CD4-positive, alpha-beta T cell treated with Interleukin-6 at 100 ng/mL for 8 hours (primary cell): ENCODE measurements at regions not wholly inside any gene's neighbourhood (a gene's known extent, or its start where the extent isn't known, plus 50 kb on each side); places are given as distances from the start of the nearest gene placed in this dataset.
"Not testable (repeated sequence)": the region's sequence is repeated elsewhere in the genome, so short reads cannot be mapped to it uniquely, and the experiment has no call there.

ENCODE experiments used
- DNase-seq: peaks from one replicate; pipeline ENCODE4 v3.0.0-alpha.2; 2020; ENCODE audit warnings: mixed read lengths, low spot score

DNA sequence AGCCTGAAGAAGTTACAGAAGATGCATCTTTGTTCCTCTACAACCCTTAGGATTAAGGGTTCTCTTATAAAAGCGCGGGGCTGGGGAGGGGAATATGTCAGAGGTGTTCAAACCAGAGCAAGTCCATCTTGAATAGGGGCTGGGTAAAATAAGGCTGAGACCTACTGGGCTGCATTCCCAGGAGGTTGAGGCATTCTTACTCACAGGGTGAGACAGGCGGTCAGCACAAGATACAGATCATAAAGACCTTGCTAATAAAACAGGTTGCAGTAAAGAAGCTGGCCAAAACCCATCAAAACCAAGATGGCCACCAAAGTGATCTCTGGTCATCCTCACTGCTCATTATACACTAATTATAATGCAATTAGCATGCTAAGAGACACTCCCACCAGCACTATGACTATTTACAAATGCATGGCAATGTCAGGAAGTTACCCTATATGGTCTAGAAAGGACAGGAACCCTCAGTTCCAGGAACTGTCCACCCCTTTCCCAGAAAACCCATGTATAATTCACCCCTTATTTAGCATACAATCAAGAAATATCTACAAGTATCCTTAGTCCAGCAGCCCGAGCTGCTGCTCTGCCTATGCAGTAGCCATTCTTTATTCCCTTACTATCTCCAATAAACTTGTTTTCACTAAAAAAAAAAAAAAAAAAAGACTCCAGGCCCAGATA is 108.1 kb upstream of the FOXN3 start:
- DNase-seq, result no peak

DNA sequence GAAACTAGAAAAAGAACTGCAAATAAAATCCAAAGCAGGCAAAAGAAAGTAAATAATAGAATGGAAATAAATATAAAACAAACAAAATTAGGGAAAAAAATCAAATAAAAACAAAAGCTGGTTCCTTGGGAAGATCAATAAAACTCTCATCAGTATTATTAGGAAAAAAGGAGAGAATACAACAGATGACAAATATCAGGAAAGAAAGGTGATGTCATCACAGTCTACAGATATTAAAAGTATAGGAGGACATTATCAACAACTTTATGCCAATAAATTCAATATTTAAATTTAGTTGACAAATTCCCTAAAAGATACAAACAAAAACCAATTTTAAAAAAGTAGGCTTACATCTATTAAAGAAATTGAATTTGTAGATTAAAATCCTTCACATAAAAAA is 107.4 kb upstream of the FOXN3 start:
- no peak for DNase-seq

DNA sequence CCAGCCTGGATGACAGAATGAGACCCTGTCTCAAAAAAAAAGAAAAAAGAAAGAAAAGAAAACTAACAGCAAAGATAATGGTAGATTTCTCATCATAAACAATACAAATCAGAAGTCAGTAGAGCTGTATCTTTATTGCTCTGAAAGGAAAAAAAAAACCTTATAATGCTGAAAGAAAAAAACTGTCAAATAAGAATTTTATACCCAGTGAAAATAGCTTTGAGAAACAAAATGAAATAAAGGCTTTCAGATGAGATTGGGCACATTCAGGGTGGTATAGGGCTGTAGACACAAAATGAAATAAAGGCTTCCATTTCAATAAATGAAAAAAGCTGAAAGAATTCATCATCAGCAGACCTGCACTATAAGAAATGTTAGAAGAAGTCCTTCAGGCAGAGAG is 105.0 kb upstream of the FOXN3 start:
- no peak for DNase-seq

DNA sequence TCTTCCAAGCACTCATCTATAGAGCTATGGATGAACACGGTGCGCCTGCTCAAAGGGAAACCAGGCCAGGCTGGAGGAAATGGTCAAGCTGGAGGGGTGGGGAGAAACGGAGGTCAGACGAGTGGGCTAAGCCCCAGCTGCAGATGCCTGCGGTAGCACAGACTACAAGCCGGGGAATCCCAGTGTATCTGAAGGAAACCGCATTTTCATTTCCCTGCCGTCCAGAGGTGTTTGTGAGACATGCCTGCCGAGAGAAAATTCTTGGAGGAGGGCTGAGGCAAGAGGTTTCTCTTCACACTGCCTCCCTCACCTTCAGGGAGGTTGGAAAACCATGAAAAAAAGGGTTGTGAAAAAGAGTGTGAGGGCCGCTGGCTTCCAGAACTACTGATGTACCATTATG is 102.0 kb upstream of the FOXN3 start:
- DNase-seq, result no peak

DNA sequence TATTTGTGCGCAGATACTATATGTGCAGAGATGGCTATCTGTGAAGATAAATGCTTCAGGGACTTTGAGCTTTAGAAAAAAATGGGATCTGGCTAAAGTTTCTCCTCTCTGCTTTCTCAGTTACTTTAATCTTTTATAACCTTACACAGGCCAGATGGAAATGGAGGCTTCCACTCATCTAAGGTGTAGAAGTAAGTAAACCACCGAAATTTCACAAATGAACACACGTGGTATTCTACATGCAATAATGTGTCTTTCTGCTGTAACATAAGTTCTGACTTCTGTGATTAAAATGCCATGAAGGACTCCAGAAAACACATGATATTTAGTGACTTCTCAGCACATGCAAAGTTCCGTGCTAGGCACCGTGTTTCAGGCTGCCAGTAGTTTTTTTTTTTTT is 99.1 kb upstream of the FOXN3 start:
- DNase-seq, result no peak

DNA sequence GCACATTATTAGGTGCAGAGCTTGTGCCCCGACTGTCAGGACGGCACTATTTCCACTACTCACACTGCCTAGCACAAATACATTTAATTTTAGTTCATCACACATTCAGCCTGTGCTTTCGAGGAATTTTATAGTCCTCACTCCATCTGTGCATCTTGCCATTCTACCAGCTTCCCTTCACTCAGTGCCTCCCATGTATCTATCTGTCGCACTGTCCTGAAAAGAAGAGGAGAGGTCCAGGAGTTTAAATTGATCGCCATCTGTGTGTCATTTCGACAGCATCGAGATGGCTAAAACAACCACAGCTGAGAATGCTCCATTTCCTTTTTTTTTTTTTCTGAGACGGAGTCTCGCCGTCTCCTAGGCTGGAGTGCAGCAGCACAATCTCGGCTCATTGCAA is 97.6 kb upstream of the FOXN3 start:
- DNase-seq, result no peak

DNA sequence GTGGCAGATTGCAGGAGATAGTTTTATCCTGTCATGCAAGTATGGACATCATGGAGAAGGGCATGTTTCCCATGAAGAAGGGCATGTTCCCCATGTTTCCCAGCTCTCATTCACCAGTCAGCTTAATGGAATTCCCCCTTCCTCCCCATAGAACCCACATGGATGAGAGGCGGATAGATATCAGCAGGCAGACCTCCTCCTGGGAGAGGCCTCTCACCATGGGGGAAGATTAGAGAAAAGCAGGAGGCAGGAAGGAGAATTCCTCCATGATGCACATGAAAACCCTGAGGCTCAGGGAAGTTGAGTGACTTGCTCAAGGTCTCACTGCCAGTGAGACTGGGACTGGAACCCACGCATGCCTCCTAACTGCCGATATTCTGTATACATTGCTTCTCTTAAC is 92.9 kb upstream of the FOXN3 start:
- DNase-seq, result no peak

DNA sequence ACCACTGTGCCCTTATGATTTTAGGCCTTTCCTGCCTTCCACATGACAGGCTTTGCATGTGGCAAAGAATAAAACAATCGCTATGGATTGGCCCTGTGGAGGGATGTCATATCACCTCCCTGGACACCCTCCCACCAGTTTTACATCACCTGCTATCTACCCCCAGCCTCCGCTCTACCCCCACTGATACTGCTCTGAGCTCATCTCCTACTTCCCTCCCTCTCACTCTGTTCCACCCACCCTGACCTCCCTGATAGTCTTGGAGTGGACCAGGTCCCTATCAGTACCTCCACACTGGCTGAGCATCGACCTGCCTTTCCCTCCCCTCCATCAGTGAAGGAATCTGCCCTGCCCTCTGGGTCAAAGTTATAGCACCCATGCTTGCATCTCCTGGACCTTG is 91.8 kb upstream of the FOXN3 start:
- DNase-seq, result no peak

DNA sequence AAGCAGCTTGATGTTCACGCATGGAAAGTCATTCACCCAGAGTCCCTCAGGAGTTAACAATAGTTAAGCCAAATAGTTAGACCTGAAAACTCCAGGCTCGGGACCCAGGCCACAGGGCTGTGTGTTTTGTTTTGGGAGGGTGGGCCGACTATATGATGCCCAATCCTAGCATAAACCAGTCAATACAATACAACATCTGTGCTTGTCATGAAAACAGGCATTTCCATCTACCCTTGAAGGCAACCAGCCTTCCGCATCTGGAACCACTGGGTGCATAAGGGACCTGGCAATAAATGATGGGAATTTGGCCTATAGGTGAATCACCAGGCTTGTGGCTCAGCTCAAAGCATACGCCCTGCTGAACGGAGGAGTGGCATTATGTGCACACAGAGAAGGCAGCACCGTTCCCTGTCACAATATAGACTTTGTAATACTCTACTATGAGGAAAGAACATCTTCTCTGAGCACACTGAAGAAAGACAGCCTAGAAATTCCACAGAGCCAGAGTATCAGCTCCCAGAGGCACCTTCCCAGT is 91.0 kb upstream of the FOXN3 start:
- no peak for DNase-seq

DNA sequence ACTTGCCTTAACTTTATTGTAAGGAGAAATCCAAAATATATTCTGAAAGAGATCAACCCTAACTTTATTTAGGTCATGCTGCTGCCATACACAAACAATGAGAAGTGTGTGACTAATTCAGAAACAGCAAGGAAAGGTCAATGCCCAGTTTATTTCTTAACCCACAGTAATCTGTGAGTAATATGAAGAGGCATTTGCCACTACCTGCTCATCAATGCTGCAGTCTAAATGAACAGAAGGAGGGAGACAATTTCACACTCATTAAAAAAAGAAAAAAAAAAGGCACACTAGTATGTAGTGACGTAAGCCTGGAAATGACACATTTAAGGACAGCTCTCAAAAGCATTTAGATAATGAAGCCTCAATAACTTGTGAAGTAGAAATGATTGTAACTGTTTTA is 90.5 kb upstream of the FOXN3 start:
- no peak for DNase-seq

DNA sequence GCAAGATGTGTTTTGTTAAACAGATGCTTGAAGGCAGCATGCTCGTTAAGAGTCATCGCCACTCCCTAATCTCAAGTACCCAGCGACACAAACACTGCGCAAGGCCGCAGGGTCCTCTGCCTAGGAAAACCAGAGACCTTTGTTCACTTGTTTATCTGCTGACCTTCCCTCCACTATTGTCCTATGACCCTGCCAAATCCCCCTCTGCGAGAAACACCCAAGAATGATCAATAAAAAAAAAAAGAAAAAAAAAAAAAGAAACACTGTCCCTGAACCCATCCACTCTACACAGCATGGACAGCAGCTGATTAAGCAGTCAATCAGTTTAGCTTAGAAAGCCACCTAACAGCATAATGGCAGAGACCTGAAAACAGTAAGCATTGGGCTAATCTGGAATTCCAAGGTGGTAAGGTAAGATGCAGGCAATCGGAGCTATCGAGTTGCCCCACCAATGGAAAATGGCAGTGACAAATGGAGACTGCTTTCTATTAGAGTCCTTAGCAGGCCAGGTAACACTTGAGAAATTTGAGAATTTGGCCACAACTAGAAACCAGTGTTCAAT is 89.9 kb upstream of the FOXN3 start:
- DNase-seq, result not testable (repeated sequence)

DNA sequence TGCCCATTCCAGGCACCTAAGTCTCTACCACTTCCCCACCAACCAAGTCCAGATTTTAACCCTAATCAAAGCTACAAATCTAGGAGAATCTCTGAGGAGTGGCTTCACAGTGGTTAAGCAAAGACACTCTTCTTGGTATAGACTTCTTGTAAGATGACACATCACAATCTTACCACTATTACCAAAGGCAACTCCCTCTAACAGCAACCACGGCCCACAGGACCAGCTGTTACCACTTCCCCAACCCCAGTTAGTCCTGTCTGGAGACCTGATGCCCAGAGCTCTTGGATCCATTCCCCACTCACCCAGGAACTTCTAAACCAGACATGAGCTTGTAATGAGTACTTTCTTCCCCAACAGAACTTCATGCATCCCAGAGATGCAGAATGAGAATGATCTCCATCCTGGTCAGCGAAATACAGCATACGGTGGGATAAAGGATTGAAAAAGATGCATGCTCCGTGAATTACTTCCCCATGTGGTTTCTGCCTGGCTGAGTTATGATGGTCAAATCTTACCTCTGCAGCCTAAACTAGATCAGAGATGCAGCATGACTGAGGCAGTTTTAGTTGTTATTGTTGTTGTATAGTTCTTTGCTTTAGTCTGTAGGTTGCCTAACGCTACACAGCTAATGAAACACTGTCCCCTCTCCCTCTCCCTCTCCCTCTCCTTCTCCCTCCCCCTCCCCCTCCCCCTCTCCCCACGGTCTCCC is 87.7 kb upstream of the FOXN3 start:
- no peak for DNase-seq

DNA sequence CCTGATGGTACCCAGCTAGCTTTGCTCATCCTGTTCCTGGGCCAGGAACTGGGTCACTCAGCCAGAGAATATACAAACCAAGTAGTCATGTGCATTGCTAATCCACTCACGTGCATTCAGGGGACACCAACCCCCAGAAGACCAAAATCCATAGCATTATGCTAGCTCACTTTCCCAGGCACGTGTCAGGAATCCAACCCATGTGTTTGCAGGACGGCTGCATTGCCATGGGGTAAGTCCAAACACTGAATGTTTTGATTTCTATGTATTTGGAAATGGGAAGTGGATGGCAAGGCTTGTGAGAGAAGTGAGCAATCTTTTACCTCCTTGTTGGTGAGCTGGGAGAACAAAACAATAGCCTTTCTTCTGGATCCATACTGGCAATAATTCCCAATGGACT is 87.1 kb upstream of the FOXN3 start:
- DNase-seq, result no peak

DNA sequence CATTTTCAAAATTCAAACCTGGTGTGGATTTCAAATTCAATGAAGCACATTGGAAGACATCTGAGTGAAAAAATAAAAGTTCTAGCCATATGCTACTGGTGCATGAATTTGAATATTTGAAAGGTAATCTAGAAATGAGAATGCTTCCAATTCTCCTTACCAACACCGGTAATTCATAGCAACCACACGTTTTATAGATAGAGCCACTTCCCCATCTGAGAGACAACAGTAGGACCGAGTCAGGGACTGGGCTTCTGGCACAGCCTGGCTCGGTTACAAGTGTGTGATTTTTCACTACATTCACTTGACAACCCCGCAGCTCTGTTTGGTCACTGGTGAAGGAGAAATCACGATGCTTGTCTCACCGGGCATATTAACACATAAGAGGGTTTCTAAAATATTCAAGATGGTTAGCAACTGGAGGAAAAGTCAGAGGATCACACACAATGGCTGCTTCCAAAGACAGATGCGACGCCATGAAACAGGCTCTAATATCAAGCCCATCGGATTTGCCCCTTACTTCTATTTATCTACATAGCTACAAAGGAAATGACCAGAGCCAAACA is 86.5 kb upstream of the FOXN3 start:
- no peak for DNase-seq

DNA sequence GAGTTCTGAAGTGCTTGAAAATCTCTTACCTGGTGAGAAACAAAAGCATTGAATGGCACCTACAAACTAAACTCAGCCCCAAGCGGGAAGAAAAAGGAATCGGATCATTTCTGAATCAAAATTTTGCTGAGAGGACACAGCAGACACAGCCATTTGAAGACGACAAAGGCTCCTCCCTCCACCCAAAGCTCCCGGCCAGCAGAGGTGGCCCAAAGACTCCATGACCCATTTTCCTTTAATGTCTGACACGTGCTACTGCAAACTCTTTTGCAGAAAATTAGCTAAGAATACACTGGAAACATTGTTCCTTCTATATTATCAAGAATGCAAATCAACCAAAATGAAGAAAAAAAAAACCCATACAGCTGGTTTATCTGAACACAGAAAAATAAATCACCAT is 85.9 kb upstream of the FOXN3 start:
- DNase-seq, result no peak

DNA sequence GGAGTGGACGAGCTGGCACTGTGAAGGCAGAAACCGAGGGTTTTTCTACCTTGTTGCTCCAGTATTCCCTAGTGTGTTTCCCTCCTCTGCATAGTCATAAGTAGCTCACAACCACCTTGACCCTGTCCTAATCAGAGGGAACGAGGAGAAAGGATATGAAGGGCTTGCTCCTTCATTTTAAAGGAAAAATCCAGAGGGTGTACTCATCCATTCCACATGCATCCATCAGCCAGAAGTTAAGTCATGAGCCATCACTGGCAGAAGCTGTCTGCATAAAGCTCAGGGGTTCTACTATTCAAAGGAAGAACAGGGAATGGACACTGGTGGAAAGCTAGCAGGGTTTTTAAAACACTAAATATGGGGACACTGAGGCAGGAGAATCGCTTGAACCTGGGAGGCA is 84.3 kb upstream of the FOXN3 start:
- no peak for DNase-seq

DNA sequence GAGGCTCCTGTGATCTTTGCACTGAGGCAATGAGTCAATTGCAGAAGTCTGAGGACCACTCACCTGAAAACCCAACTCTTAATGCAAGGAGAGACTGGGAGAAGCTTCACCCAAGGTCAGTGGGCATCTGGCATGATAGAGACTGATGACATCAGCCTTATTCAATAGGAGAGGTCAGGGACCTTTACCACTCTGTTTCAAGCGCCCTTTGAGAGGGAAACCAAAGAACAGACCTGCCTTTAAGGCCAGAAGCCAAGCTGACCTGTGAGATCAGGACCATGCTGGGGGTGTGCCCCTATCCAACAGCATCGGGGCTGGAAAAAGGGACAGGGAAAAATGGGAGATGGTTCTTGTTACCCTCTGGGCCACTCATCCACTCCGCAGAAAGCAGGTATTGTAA is 83.3 kb upstream of the FOXN3 start:
- no peak for DNase-seq

DNA sequence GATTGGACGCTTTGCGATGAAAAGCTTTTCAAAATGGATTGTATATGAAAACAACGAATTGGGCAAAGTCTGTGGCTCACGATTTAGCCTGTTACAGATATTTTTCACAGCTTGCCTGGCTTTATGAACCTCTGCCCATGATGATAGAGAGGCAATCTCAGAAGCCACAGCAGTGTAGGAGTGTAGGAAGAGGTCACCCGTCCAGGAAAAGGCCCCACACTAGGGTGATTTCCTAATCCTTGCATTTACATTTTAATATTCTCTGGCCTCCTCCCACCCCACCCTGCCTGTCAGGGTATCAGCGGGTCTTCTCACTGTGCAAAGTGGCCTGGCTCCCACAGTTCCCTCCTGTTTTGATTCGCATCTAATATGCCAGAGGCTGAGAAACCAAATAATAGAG is 81.8 kb upstream of the FOXN3 start:
- DNase-seq, result no peak

DNA sequence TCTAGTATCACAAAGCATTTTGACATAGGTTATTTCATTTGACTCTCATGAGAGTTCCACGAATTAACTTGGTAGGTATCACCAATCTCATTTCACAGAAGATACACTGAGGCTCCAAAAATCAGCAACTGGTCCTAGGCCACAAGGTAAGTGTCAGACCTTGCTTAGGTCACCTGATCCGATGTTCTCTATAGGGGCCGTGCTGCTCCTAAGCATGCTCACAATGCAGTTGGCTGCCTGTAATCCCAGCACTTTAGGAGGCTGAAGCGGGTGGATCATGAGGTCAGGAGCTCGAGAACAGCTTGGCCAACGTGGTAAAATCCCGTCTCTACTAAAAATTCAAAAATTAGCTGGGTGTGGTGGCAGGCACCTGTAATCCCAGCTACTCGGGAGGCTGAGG is 78.7 kb upstream of the FOXN3 start:
- no peak for DNase-seq

DNA sequence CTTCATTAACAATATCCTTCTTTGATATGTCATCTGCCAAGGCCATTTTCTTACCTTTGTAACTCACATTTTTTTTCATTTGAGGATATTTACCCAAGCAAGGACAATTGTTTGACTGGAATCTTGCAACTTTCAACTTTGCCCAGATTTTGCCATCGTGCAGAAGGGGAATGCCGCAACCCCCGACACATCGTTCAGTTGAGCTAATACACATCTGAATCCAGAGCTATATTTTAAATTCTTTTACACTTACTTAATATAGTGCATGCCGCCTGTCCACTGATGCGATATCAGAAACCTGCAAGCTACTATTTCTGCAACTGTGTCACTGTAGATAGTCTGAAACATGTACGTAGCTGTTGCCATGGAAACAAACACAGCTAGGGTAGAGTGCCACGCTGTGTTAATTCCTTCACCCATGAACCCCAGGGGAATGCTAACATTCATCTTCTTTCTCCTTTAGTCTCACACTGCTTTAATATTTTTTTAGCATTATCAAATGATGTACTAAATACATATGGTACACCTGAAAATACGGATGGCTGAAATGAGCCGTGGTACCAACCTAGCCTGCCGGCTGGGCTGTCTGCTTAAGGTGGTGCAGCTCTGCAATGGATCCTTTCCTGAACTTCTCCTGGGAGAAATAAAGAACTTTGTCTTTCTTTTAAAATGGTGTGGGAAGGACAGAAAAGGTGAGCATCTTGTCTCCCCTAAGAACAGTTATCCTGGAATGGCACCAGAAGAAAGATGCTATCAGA is 77.0 kb upstream of the FOXN3 start:
- DNase-seq, result no peak

DNA sequence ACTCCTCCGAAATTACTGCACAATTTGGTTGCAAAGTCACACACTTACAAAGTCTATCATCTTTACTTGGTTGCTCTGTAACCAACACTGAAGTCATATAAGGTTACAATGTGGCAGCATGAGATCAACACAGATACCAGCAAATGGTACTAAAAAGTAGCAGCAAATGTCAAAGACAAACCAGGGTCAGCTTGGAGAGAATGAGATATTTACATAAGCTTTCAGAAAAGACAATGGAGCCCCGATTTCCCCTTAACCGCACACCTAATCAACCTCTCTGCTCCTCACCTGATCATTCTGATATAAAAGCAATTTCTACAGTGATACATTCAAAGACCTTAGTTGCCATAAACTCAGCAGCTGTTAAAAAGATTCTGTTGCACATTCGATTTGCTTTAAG is 76.4 kb upstream of the FOXN3 start:
- no peak for DNase-seq

DNA sequence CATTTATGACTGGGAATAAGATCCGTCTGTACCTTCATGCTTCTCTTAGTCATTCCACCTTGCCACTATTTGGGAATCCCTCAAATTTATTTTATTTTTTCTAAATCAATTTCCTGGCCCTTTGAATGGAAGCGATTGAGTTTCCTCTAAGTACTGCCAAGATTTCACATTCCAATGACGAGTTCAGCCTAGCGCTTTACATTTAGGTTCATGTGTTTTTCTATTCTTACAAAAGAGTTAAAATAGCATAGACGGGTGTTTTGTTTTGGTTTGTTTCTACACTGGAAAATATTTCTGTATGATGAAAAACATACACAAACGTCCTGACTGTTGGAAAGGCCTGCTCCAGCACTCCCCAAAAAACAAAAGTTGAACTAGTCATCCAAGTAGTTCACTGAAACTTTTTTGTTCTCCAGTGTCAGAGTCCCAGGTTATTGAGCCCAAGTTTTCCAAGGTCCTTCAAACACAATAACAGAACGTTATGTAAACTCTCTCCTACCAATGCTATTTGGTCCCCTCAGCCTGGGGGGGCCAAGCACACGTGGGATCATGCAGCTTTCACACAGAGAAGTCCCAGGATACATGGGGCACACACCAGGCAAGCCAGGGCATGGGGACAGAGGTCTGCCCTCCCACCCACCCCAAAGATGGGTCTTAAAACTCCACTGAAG is 74.8 kb upstream of the FOXN3 start:
- DNase-seq, result no peak
